GM12892 (cell line): ENCODE measurements at regions not wholly inside any gene's neighbourhood (a gene's known extent, or its start where the extent isn't known, plus 50 kb on each side); places are given as distances from the start of the nearest gene placed in this dataset.

Source experiments
- POLR2A ChIP-seq: IDR thresholded peaks from 2 replicates; pipeline ENCODE4 v1.6.1; 2011; ENCODE audit warnings: low read depth, low read length, control low read depth
- POLR2AphosphoS5 ChIP-seq: IDR thresholded peaks from 2 replicates; pipeline ENCODE4 v1.6.1; 2011; ENCODE audit warnings: low read depth, low read length, control low read depth

- TF ChIP-seq POLR2AphosphoS5 (no peak), POLR2A (no peak)
Observed at GRCh38 chr4:71253545-71253944, 85.3 kb upstream of the SLC4A4 start.
